GM13977 (cell line): ENCODE measurements at regions not wholly inside any gene's neighbourhood (a gene's known extent, or its start where the extent isn't known, plus 50 kb on each side); places are given as distances from the start of the nearest gene placed in this dataset.

Experiments
- DNase-seq: peaks from one replicate; pipeline ENCODE4 v3.0.0; 2012; ENCODE audit warnings: low spot score
- CTCF ChIP-seq: IDR thresholded peaks from 2 replicates; pipeline ENCODE4 v1.5.1; 2012; ENCODE audit warnings: mild to moderate bottlenecking, control low read depth; ENCODE audit not compliant: insufficient read depth; ENCODE audit errors: extremely low read depth, missing control alignments
- in situ Hi-C: fragments of 300-500 bp; cut with MboI; formaldehyde crosslinking; loops from one replicate; pipeline ENCODE4 v1.12.0; 2022; ENCODE audit warnings: low sequenced_read_pairs, low pct_unique_long_range_greater_than_20kb, mixed read lengths, inconsistent platforms; ENCODE audit not compliant: unreplicated experiment

- in situ Hi-C loops, result no loop called here
- DNase-seq, result no peak
- TF ChIP-seq CTCF, result no peak
Observed at GRCh38 chr18:42281851-42282250, 326.8 kb downstream of the PIK3C3 start.

- in situ Hi-C loops, result no loop called here
- DNase-seq, result no peak
Observed at GRCh38 chr18:42287047-42287446, 332.0 kb downstream of the PIK3C3 start.

GRCh38 chr18:42288129-42288528, 333.1 kb downstream of the PIK3C3 start:
- DNase-seq, result no peak
- in situ Hi-C loops, result no loop called here
- no peak for TF ChIP-seq CTCF

More at GRCh38 chr18:42287047-42287446, 332.0 kb downstream of the PIK3C3 start:
- TF ChIP-seq CTCF, result no peak

- DNase-seq, result no peak
- in situ Hi-C loops, result no loop called here
- TF ChIP-seq CTCF, result no peak
Observed at GRCh38 chr18:42289526-42289925, 334.5 kb downstream of the PIK3C3 start.

- DNase-seq, result no peak
- in situ Hi-C loops, result no loop called here
- TF ChIP-seq CTCF, result no peak
Observed at GRCh38 chr18:42290318-42291307, 335.6 kb downstream of the PIK3C3 start.

GRCh38 chr18:42292654-42293053, 337.6 kb downstream of the PIK3C3 start:
- TF ChIP-seq CTCF, result no peak
- in situ Hi-C loops, result no loop called here
- no peak for DNase-seq
